WTC11 (cell line): ENCODE measurements at regions not wholly inside any gene's neighbourhood (a gene's known extent, or its start where the extent isn't known, plus 50 kb on each side); places are given as distances from the start of the nearest gene placed in this dataset.
"Not testable (repeated sequence)": the region's sequence is repeated elsewhere in the genome, so short reads cannot be mapped to it uniquely, and the experiment has no call there.

Experiments
- ATAC-seq: fragments of 200-7000 bp; cut with Tn5 transposase; 2 replicates; pipeline ENCODE4 v1.10.0; 2021; ENCODE audit warnings: mild to moderate bottlenecking, moderate library complexity
- CTCF ChIA-PET: fragments of 300-600 bp; sonication (Branson Sonifier 250); formaldehyde crosslinking; loops from one replicate; lab custom pipeline; 2021; ENCODE audit warnings: antibody characterized with exemption; lab: Charles Lee
- POLR2A ChIA-PET: fragments of 350-600 bp; sonication (Branson Sonifier 250); formaldehyde crosslinking; loops from one replicate; lab custom pipeline; 2021; ENCODE audit warnings: antibody characterized with exemption; lab: Charles Lee
- DNase-seq: peaks from one replicate; pipeline ENCODE4 v3.0.0; 2021; ENCODE audit warnings: low spot score
- H3K27ac Mint-ChIP-seq: 2 replicates; pipeline ENCODE4 v1.8.0; 2021; ENCODE audit warnings: mixed read lengths
- H3K27me3 Mint-ChIP-seq: 2 replicates; pipeline ENCODE4 v1.8.0; 2021; ENCODE audit warnings: low read depth, mild to moderate bottlenecking, moderate library complexity, mixed read lengths
- H3K36me3 Mint-ChIP-seq: 2 replicates; pipeline ENCODE4 v1.8.0; 2021; ENCODE audit warnings: mixed read lengths
- H3K4me1 Mint-ChIP-seq: 2 replicates; pipeline ENCODE4 v1.8.0; 2022; ENCODE audit warnings: mixed read lengths
- H3K4me3 Mint-ChIP-seq: 2 replicates; pipeline ENCODE4 v1.8.0; 2021; ENCODE audit warnings: mild to moderate bottlenecking, moderate library complexity, mixed read lengths
- H3K9me3 Mint-ChIP-seq: 2 replicates; pipeline ENCODE4 v1.8.0; 2021; ENCODE audit warnings: mixed read lengths
- AFF4 ChIP-seq: sonication (generic); formaldehyde crosslinking; IDR thresholded peaks from 2 replicates; pipeline ENCODE4 v1.8.1; 2023; ENCODE audit warnings: mild to moderate bottlenecking, missing genetic modification reagents, borderline replicate concordance
- ESRRA ChIP-seq: sonication (generic); formaldehyde crosslinking; IDR thresholded peaks from 2 replicates; pipeline ENCODE4 v1.8.1; 2022; ENCODE audit warnings: mild to moderate bottlenecking, missing genetic modification reagents, borderline replicate concordance
- FOXP4 ChIP-seq: sonication (generic); formaldehyde crosslinking; IDR thresholded peaks from 2 replicates; pipeline ENCODE4 v1.8.0; 2022; ENCODE audit warnings: mild to moderate bottlenecking, missing genetic modification reagents
- MLX ChIP-seq: sonication (generic); formaldehyde crosslinking; IDR thresholded peaks from 2 replicates; pipeline ENCODE4 v1.8.1; 2023; ENCODE audit warnings: mild to moderate bottlenecking, missing genetic modification reagents, moderate library complexity
- NFATC4 ChIP-seq: fragments of 250-450 bp; sonication (Bioruptor Pico); IDR thresholded peaks from 2 replicates; pipeline ENCODE4 v1.9.0; 2021; ENCODE audit warnings: mild to moderate bottlenecking
- OVOL2 ChIP-seq: fragments of 250-450 bp; sonication (Bioruptor Pico); IDR thresholded peaks from 2 replicates; pipeline ENCODE4 v1.9.0; 2021; ENCODE audit warnings: mild to moderate bottlenecking, borderline replicate concordance
- SMAD3 ChIP-seq: sonication (generic); formaldehyde crosslinking; IDR thresholded peaks from 2 replicates; pipeline ENCODE4 v1.8.0; 2022; ENCODE audit warnings: missing genetic modification reagents, mild to moderate bottlenecking, borderline replicate concordance
- ZMAT4 ChIP-seq: fragments of 250-450 bp; sonication (Bioruptor Pico); IDR thresholded peaks from 2 replicates; pipeline ENCODE4 v1.9.0; 2021; ENCODE audit warnings: mild to moderate bottlenecking
- ZNF263 ChIP-seq: sonication (generic); formaldehyde crosslinking; IDR thresholded peaks from 2 replicates; pipeline ENCODE4 v1.8.1; 2022; ENCODE audit warnings: low read depth, mild to moderate bottlenecking, moderate library complexity, missing genetic modification reagents
- ZNF423 ChIP-seq: fragments of 250-450 bp; sonication (Bioruptor Pico); IDR thresholded peaks from 2 replicates; pipeline ENCODE4 v2.1.2; 2022; ENCODE audit warnings: mild to moderate bottlenecking, moderate library complexity
- ZNF532 ChIP-seq: fragments of 250-450 bp; sonication (Bioruptor Pico); IDR thresholded peaks from 2 replicates; pipeline ENCODE4 v1.9.0; 2021; ENCODE audit warnings: mild to moderate bottlenecking, borderline replicate concordance

- no peak for TF ChIP-seq AFF4
- no peak for TF ChIP-seq MLX (CRISPR knock-in tag)
- no peak for TF ChIP-seq ZNF532 (CRISPR knock-in tag)
These were observed 227.3 kb upstream of the TET2 start (continued) for GRCh38 chr4:104919406-104919805.

GRCh38 chr4:104930298-104930697 lies 216.4 kb upstream of the TET2 start:
- Mint-ChIP-seq H3K4me1 (peaks cover 16% of the 10 kb centered on the region), H3K4me3 (no peak overlapping the region), H3K27ac (no peak overlapping the region), H3K36me3 (peaks cover 2% of the 10 kb centered on the region; the same call in 1 of the 2 replicates), H3K9me3 (peaks cover 34% of the 10 kb centered on the region), H3K27me3 (peaks cover 95% of the 10 kb centered on the region)
- ATAC-seq (peak; percentile 39), DNase-seq (no peak)
- TF ChIP-seq ZNF263 (CRISPR knock-in tag): no peak
- TF ChIP-seq SMAD3: no peak
- TF ChIP-seq ESRRA (CRISPR knock-in tag): no peak
- no peak for TF ChIP-seq OVOL2 (CRISPR knock-in tag)
- ChIA-PET CTCF (no interaction called here), POLR2A (no interaction called here)

GRCh38 chr4:104930745-104931736 lies 215.6 kb upstream of the TET2 start:
- POLR2A ChIA-PET, H3K4me3 Mint-ChIP-seq, H3K27ac Mint-ChIP-seq, CTCF ChIA-PET, H3K36me3 Mint-ChIP-seq: not testable (repeated sequence)
- peak; percentile 54 for DNase-seq
- H3K9me3 Mint-ChIP-seq: peaks cover 39% of the 10 kb centered on the region
- peak; percentile 81 for ATAC-seq
- H3K4me1 Mint-ChIP-seq: peaks cover 14% of the 10 kb centered on the region
- peaks cover 90% of the 10 kb centered on the region for H3K27me3 Mint-ChIP-seq

- ChIA-PET POLR2A (no interaction called here), CTCF (no interaction called here)
- H3K4me1 Mint-ChIP-seq: no peaks in the 10 kb centered on the region
- peaks cover 21% of the 10 kb centered on the region for H3K9me3 Mint-ChIP-seq
- peaks cover 2% of the 10 kb centered on the region; the same call in 1 of the 2 replicates for H3K36me3 Mint-ChIP-seq
- H3K27ac Mint-ChIP-seq: no peak overlapping the region
- DNase-seq: no peak
- H3K27me3 Mint-ChIP-seq: peaks cover 15% of the 10 kb centered on the region
- H3K4me3 Mint-ChIP-seq: no peak overlapping the region
- no peak for ATAC-seq
- TF ChIP-seq ZNF532 (CRISPR knock-in tag) (no peak), NFATC4 (CRISPR knock-in tag) (no peak), ZMAT4 (CRISPR knock-in tag) (no peak), OVOL2 (CRISPR knock-in tag) (no peak), ZNF423 (no peak), FOXP4 (CRISPR knock-in tag) (no peak)
These were observed 208.1 kb upstream of the TET2 start for GRCh38 chr4:104938624-104939023.
